Choroid plexus epithelial cell (primary cell): ENCODE measurements at regions not wholly inside any gene's neighbourhood (a gene's known extent, or its start where the extent isn't known, plus 50 kb on each side); places are given as distances from the start of the nearest gene placed in this dataset.
"Not testable (repeated sequence)": the region's sequence is repeated elsewhere in the genome, so short reads cannot be mapped to it uniquely, and the experiment has no call there.

Experiments used
- DNase-seq: peaks from one replicate; pipeline ENCODE4 v3.0.0-alpha.2; 2010; ENCODE audit warnings: low read depth
- H3K4me3 ChIP-seq: 2 replicates; pipeline ENCODE4 v1.5.1; 2011; ENCODE audit warnings: low read depth, mild to moderate bottlenecking, control low read depth, low read length, moderate library complexity
- TF ChIP-seq, protein P1 (sequence below): conservative IDR thresholded peaks from 2 replicates; pipeline ENCODE4 v1.5.1; 2011; ENCODE audit warnings: low read depth, mild to moderate bottlenecking, control low read depth, inconsistent platforms, low read length, moderate library complexity

DNA sequence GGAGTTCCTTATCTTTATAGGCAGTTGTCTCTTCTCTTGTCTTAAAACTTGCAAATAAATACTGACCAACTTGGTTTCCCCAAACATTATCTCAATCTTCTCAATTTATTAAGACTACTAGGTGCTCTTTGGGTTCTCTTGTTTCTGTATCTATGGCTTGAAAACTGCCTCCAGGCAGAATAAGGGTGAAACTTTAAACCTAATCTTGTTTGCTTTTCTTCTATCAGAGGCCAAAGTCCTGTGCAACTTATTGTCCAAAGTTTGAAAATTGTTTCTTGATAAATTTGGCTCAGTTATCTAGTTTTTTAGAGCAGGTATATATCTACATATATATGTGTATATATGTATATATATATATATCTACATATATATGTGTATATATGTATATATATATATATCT, 110.1 kb upstream of the ANO5 start:
- no peak overlapping the region for H3K4me3 ChIP-seq
- TF ChIP-seq, protein P1, sequence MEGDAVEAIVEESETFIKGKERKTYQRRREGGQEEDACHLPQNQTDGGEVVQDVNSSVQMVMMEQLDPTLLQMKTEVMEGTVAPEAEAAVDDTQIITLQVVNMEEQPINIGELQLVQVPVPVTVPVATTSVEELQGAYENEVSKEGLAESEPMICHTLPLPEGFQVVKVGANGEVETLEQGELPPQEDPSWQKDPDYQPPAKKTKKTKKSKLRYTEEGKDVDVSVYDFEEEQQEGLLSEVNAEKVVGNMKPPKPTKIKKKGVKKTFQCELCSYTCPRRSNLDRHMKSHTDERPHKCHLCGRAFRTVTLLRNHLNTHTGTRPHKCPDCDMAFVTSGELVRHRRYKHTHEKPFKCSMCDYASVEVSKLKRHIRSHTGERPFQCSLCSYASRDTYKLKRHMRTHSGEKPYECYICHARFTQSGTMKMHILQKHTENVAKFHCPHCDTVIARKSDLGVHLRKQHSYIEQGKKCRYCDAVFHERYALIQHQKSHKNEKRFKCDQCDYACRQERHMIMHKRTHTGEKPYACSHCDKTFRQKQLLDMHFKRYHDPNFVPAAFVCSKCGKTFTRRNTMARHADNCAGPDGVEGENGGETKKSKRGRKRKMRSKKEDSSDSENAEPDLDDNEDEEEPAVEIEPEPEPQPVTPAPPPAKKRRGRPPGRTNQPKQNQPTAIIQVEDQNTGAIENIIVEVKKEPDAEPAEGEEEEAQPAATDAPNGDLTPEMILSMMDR = no peak
- no peak for DNase-seq

DNA sequence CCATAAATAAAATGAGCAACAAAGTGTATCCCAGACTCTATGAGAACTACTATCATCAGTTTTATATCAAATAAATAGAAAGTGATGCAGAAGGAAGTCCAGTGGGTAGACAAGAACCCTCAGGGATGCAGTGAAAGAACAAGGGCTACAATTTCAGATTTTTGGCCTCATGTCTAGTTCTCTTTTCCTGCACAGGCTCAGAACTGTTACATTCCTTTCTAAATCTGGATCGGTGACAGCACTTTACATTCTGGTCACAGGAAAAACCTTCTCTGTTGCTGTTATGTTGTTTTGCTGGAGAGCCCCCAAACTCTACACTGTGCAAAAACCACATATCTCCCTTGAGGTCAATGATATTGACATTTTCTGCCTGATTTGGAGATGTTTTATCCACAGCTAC, 108.8 kb upstream of the ANO5 start:
- no peak overlapping the region for H3K4me3 ChIP-seq
- TF ChIP-seq, protein P1 = no peak

DNA sequence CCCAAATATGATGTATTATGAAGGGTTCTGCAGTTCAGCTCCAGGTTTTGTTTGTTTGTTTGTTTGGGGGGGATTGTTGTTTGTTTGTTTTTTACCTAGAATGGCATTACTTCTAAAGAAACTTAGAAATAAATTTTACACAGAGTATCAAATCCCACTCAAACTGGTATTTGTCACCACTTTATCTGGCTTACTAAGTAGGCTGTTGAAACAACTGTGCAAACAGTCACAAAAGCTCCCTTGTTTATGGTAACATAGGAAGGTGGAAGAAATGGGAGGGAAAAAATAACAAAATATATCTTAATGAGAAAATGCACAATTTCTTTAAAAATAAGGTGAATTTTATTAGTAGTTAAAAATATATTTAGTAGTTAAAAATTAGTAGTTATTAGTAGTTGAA, 108.3 kb upstream of the ANO5 start:
- no peak overlapping the region for H3K4me3 ChIP-seq
- DNase-seq = no peak
- TF ChIP-seq, protein P1 = no peak

More for the DNA sequence above, 108.8 kb upstream of the ANO5 start:
- no peak for DNase-seq

DNA sequence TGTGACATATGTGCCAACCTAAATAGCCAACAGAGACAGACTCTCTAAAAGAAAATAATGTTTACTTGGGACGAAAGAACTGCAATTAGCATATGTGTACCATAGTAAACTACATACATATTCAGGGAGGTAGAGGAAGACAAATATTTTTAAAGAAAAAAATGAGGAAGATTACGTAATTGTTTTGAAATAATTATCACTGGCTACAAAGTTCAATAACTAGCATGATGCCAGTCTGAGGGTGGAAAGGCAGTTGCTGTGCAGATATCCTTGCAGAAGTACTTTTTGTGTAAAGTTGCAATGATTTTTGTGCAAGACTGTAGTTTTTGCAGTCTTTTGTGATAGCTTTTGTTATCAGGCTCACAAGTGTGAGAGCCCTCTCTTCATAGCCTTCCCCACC, 103.3 kb upstream of the ANO5 start:
- H3K4me3 ChIP-seq = no peak overlapping the region
- DNase-seq = no peak
- TF ChIP-seq, protein P1 = no peak

DNA sequence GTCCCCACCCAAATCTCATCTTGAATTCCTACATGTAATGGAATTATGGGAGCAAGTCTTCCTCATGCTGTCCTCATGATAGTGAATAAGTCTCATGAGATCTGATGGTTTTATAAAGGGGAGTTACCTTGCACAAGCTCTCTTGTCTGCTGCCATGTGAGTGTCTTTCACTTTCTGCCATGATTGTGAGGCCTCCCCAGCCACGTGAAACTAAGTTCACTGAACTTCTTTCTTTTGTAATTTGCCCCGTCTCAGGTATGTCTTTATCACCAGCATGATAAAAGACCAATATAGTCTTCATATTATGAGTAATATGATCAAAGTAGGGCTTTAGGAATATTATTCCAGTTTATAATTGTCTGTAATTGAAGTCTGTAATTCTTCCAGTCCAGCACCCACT, 86.3 kb upstream of the ANO5 start:
- DNase-seq = no peak
- no peak overlapping the region for H3K4me3 ChIP-seq
- TF ChIP-seq, protein P1 = no peak

DNA sequence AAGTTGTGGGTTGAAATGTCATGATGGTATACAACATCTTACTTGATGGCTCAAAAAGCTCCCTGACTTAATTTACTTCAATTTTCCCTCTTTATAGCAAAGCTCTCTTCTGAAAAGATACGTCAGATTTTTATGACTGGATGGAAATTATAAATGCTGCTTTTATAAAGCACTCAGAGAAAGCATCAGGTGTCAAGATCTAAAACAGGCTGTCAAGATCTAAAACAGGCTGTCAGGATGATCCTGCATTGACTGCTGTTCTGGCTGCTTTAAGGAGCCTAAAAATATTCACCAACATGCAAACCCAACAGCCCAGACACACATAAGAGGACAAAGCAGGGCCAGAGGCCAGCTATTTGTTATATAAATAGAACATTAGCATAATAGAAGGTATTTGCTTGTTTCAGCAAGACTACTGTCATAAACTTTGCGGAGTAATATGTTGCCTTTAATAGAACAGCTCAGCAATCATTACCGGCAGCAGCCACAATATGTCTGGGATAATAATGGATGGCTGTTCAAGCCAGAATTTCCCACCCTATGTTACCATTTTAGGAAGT, 77.3 kb upstream of the ANO5 start:
- no peak for DNase-seq
- TF ChIP-seq, protein P1 = no peak
- H3K4me3 ChIP-seq = no peak overlapping the region

DNA sequence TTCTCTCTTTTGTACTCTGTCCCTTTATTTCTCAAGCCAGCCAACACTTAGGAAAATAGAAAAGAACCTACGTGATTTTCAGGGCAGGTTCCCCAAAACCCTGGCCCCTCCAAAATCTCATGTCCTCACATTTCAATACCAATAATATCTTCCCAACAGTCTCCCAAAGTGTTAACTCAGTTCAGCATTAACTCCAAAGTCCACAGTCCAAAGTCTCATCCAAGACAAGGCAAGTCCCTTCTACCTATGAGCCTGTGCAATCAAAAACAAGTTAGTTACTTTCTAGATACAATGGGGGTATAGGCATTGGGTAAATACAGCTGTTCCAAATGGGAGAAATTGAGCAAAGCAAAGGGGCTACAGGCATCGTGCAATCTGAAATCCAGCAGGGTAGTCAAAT, 64.9 kb upstream of the ANO5 start:
- not testable (repeated sequence) for H3K4me3 ChIP-seq, DNase-seq
